ENCODE measurements at regions not wholly inside any gene's neighbourhood (a gene's known extent, or its start where the extent isn't known, plus 50 kb on each side); places are given as distances from the start of the nearest gene placed in this dataset.

DNA sequence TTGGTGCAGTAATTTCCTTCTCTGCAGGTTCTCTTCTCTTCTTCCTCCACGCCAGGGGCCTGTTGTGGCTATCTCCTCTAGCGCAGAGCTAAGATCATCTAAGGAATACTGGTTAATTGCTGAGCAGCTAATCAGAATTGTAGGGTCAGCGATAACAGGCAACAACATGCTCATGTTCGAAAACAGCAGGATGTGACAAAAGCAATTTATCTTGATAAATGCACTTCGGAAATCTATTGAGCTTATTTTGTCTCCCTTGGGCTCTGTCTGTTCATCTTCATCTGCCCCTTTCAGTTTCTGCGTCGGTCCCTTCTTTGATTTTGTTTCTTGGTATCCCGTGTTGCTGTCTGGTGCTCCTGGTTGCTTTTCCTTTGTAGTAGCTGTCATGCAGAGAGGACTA is 67.3 kb upstream of the MAP3K7 start:
- H4K20me1 ChIP-seq (ENCODE audit: control insufficient read depth, extremely low read depth, insufficient read depth, low read length) = no peaks in the 10 kb centered on the region
- H3K4me2 ChIP-seq (ENCODE audit: extremely low read depth, insufficient read depth, low read length) = no peak overlapping the region
- no peaks in the 10 kb centered on the region for H3K4me1 ChIP-seq (ENCODE audit: control insufficient read depth, extremely low read depth, insufficient read depth, low read length)
- TF ChIP-seq, protein P1, sequence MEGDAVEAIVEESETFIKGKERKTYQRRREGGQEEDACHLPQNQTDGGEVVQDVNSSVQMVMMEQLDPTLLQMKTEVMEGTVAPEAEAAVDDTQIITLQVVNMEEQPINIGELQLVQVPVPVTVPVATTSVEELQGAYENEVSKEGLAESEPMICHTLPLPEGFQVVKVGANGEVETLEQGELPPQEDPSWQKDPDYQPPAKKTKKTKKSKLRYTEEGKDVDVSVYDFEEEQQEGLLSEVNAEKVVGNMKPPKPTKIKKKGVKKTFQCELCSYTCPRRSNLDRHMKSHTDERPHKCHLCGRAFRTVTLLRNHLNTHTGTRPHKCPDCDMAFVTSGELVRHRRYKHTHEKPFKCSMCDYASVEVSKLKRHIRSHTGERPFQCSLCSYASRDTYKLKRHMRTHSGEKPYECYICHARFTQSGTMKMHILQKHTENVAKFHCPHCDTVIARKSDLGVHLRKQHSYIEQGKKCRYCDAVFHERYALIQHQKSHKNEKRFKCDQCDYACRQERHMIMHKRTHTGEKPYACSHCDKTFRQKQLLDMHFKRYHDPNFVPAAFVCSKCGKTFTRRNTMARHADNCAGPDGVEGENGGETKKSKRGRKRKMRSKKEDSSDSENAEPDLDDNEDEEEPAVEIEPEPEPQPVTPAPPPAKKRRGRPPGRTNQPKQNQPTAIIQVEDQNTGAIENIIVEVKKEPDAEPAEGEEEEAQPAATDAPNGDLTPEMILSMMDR (conservative IDR thresholded peaks at IDR 0.05 in 1 of 2, IDR thresholded peaks at IDR 0.05 in 1 of 2; ENCODE audit: low read depth in 1 of 2, low read length in 2 of 2) = no peak
- TF ChIP-seq EZH2 (IDR thresholded peaks at IDR 0.05; ENCODE audit: low read length, missing control alignments) = no peak
- H3K27ac ChIP-seq (ENCODE audit: insufficient read depth, low read length) = no peak overlapping the region
- no peaks in the 10 kb centered on the region for H3K27me3 ChIP-seq (ENCODE audit: control insufficient read depth, insufficient read depth, low read length)
- H3K79me2 ChIP-seq (ENCODE audit: control insufficient read depth, insufficient read depth, low read length) = no peaks in the 10 kb centered on the region
- H3K9ac ChIP-seq (ENCODE audit: insufficient read depth, low read length) = no peak overlapping the region
- no peaks in the 10 kb centered on the region for H3K36me3 ChIP-seq (ENCODE audit: control insufficient read depth, insufficient read depth, low read length)
- no peak for DNase-seq (ENCODE audit: low read depth in 2 of 2)
- no peak overlapping the region for H2AFZ ChIP-seq (ENCODE audit: low read length)
- no peak overlapping the region for H3K4me3 ChIP-seq (replicated peaks in 1 of 4; ENCODE audit: control extremely low read depth in 1 of 4, insufficient read depth in 1 of 4, low read depth in 3 of 4, low read length in 4 of 4)
- no peaks in the 10 kb centered on the region for H3K9me3 ChIP-seq (ENCODE audit: control insufficient read depth, insufficient read depth, low read depth, low read length)

DNA sequence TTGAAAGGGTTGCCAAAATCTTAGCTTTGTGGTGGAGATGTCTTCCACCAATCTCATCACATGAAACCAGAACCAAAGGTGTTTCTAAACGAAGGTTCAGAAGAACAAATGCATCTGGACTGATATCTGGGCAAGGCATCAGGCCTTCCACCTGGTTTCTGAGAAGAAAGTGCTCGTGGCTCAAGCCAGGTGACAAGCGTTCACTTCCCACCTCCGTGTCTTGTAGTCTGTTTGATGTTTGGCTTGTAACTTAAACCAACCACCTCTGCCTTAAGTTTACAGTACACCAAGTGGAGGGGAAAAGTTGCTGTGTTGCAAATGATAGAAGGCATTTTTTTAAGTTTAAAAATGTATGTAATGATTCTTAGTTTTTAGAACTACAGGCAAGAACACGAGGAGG is 66.9 kb upstream of the MAP3K7 start:
- TF ChIP-seq, protein P1 (conservative IDR thresholded peaks at IDR 0.05 in 1 of 2, IDR thresholded peaks at IDR 0.05 in 1 of 2; ENCODE audit: low read depth in 1 of 2, low read length in 2 of 2) = no peak
- TF ChIP-seq EZH2 (IDR thresholded peaks at IDR 0.05; ENCODE audit: low read length, missing control alignments) = no peak

DNA sequence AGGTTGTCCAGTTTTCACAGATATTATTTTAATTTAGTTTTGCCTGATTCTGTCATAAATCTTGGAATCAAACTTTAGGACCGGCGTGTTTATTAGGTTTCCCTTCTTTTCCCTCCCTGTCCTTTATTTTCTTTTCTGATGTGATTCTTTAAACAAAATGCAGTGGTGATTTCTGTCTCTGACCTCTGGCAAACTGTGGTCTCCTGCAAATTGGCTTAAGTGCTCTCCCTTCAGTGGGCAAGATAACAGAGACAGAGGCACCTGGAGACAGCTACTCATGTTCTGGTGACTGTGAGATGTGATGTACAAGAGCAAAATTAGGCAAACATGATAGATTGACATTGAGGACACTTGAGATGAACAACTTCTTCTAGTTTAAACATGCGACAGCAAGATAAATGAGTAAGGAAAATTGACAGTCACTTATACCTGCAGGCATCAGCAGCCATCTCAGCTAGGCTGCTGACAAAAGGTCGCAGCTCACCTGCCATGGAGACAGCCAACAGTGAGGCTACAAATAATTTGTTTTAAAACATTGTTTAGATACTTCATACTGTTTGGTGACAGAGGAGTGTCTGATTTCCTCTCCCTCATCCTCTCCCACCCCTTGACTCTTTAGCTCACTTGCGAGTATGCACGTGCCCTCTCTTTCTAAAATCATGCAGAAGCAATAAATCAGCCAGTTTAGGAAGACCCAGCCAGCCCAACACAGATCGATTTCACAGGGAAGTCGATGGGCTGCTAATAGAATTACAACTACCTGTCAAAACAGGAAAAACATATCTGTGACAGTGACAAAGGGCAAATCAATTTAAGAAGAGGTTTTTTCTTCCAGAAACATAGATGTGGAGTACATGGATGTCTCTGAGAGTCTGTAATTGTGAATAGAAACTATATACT is 63.4 kb upstream of the MAP3K7 start:
- Histone ChIP-seq H4K20me1 (ENCODE audit: control insufficient read depth, extremely low read depth, insufficient read depth, low read length) (no peaks in the 10 kb centered on the region), H3K4me1 (ENCODE audit: control insufficient read depth, extremely low read depth, insufficient read depth, low read length) (no peaks in the 10 kb centered on the region), H3K4me3 (replicated peaks in 1 of 4; ENCODE audit: control extremely low read depth in 1 of 4, insufficient read depth in 1 of 4, low read depth in 3 of 4, low read length in 4 of 4) (no peak overlapping the region), H3K36me3 (ENCODE audit: control insufficient read depth, insufficient read depth, low read length) (no peaks in the 10 kb centered on the region), H3K9me3 (ENCODE audit: control insufficient read depth, insufficient read depth, low read depth, low read length) (no peaks in the 10 kb centered on the region), H3K27ac (ENCODE audit: insufficient read depth, low read length) (no peak overlapping the region), H3K79me2 (ENCODE audit: control insufficient read depth, insufficient read depth, low read length) (no peaks in the 10 kb centered on the region), H3K27me3 (ENCODE audit: control insufficient read depth, insufficient read depth, low read length) (no peaks in the 10 kb centered on the region), H2AFZ (ENCODE audit: low read length) (no peak overlapping the region), H3K4me2 (ENCODE audit: extremely low read depth, insufficient read depth, low read length) (no peak overlapping the region), H3K9ac (ENCODE audit: insufficient read depth, low read length) (no peak overlapping the region)
- TF ChIP-seq, protein P1 (conservative IDR thresholded peaks at IDR 0.05 in 1 of 2, IDR thresholded peaks at IDR 0.05 in 1 of 2; ENCODE audit: low read depth in 1 of 2, low read length in 2 of 2) = no peak
- no peak for TF ChIP-seq EZH2 (IDR thresholded peaks at IDR 0.05; ENCODE audit: low read length, missing control alignments)
- DNase-seq (ENCODE audit: low read depth in 2 of 2) = no peak

More for the DNA sequence above, 66.9 kb upstream of the MAP3K7 start:
- no peak overlapping the region for H2AFZ ChIP-seq (ENCODE audit: low read length)
- no peak overlapping the region for H3K9ac ChIP-seq (ENCODE audit: insufficient read depth, low read length)
- H4K20me1 ChIP-seq (ENCODE audit: control insufficient read depth, extremely low read depth, insufficient read depth, low read length) = no peaks in the 10 kb centered on the region
- H3K27me3 ChIP-seq (ENCODE audit: control insufficient read depth, insufficient read depth, low read length) = no peaks in the 10 kb centered on the region
- no peaks in the 10 kb centered on the region for H3K36me3 ChIP-seq (ENCODE audit: control insufficient read depth, insufficient read depth, low read length)
- no peak overlapping the region for H3K27ac ChIP-seq (ENCODE audit: insufficient read depth, low read length)
- no peak overlapping the region for H3K4me2 ChIP-seq (ENCODE audit: extremely low read depth, insufficient read depth, low read length)
- no peaks in the 10 kb centered on the region for H3K9me3 ChIP-seq (ENCODE audit: control insufficient read depth, insufficient read depth, low read depth, low read length)
- no peaks in the 10 kb centered on the region for H3K4me1 ChIP-seq (ENCODE audit: control insufficient read depth, extremely low read depth, insufficient read depth, low read length)
- no peak for DNase-seq (ENCODE audit: low read depth in 2 of 2)
- H3K79me2 ChIP-seq (ENCODE audit: control insufficient read depth, insufficient read depth, low read length) = no peaks in the 10 kb centered on the region
- no peak overlapping the region for H3K4me3 ChIP-seq (replicated peaks in 1 of 4; ENCODE audit: control extremely low read depth in 1 of 4, insufficient read depth in 1 of 4, low read depth in 3 of 4, low read length in 4 of 4)

All from fibroblast of lung (primary cell).